HEK293 (cell line): ENCODE measurements at regions not wholly inside any gene's neighbourhood (a gene's known extent, or its start where the extent isn't known, plus 50 kb on each side); places are given as distances from the start of the nearest gene placed in this dataset.
A peak's percentile ranks its signal among the peaks of the same experiment; 100 is the strongest.
"Not testable (repeated sequence)": the region's sequence is repeated elsewhere in the genome, so short reads cannot be mapped to it uniquely, and the experiment has no call there.

Source experiments
- CTCF ChIA-PET: fragments of 350-600 bp; formaldehyde crosslinking; extraction: SDS; loops from one replicate; lab custom pipeline; 2021; ENCODE audit warnings: antibody characterized with exemption; lab: Yijun Ruan, JAX
- POLR2A ChIA-PET: fragments of 300-600 bp; formaldehyde crosslinking; extraction: SDS; loops from one replicate; lab custom pipeline; 2020; ENCODE audit warnings: antibody characterized with exemption, inconsistent platforms; lab: Yijun Ruan, JAX
- H3K27ac ChIP-seq: fragments of 200-500 bp; sonication (Bioruptor generic); 2 replicates; pipeline ENCODE4 v1.5.1; 2014; ENCODE audit warnings: low read depth, low read length, control low read depth, inconsistent platforms; ENCODE audit errors: extremely low read depth
- H3K36me3 ChIP-seq, 2 experiments: fragments of 200-500 bp in 1 of 2; sonication (Bioruptor generic) in 1 of 2; 1 replicate in 1 of 2; 2 replicates in 1 of 2; pipeline ENCODE4 v1.5.1; 2014 to 2017; ENCODE audit warnings: inconsistent platforms in 2 of 2, low read length in 2 of 2; ENCODE audit not compliant: control insufficient read depth in 2 of 2, insufficient read depth in 1 of 2
- H3K4me1 ChIP-seq: fragments of 200-500 bp; sonication (Bioruptor generic); 2 replicates; pipeline ENCODE4 v1.5.1; 2014; ENCODE audit warnings: mild to moderate bottlenecking, low read length, inconsistent platforms; ENCODE audit not compliant: control insufficient read depth, insufficient read depth
- H3K4me3 ChIP-seq: 2 replicates; pipeline ENCODE4 v1.5.1; 2011; ENCODE audit warnings: low read depth, mild to moderate bottlenecking, control low read depth, low read length, moderate library complexity
- H3K9me3 ChIP-seq: fragments of 200-500 bp; sonication (Bioruptor generic); 2 replicates; pipeline ENCODE4 v1.5.1; 2014; ENCODE audit warnings: low read depth, low read length, inconsistent platforms; ENCODE audit not compliant: control insufficient read depth, insufficient read depth
- INSM2 ChIP-seq: fragments of 450-650 bp; formaldehyde crosslinking; IDR thresholded peaks from 2 replicates; pipeline ENCODE4 v1.5.1; 2016; ENCODE audit warnings: missing biosample characterization, missing genetic modification characterization
- ZBTB17 ChIP-seq: fragments of 450-650 bp; formaldehyde crosslinking; IDR thresholded peaks from 2 replicates; pipeline ENCODE4 v1.5.1; 2016; ENCODE audit warnings: missing biosample characterization, missing genetic modification characterization
- ZNF600 ChIP-seq: fragments of 450-650 bp; formaldehyde crosslinking; IDR thresholded peaks from 2 replicates; pipeline ENCODE4 v1.5.1; 2016; ENCODE audit warnings: missing biosample characterization, missing genetic modification characterization

DNA sequence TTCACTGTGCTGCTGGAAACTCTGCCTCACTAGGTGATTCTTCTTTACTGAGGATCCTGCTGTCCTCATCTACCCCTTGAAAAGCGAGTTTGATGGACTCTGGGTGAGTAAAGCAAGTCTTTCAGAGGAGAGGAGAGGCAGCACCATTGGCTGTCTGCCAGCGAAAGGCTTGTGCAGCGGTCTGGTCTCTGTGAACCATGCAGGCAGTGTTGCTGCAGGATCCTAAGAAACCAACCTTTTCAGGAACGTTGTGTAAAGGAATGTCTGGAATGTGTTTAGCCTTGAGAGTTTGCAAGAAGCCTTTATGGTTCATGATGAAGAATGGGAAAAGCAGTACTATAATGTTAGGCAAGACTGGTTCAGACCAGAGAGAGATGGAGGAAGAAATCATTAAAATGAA lies 53.4 kb upstream of the CCN1 start:
- H3K27ac ChIP-seq, POLR2A ChIA-PET: not testable (repeated sequence)

More for the DNA sequence above, 53.4 kb upstream of the CCN1 start:
- CTCF ChIA-PET, H3K4me1 ChIP-seq, H3K9me3 ChIP-seq, H3K4me3 ChIP-seq, H3K36me3 ChIP-seq: not testable (repeated sequence)
- TF ChIP-seq INSM2 (tag by site-specific recombination) (peak; percentile 55; the same call in 1 of the 2 replicates), ZBTB17 (tag by site-specific recombination) (peak; percentile 80), ZNF600 (tag by site-specific recombination) (0 out of 2 replicates have a peak, but pooled peaks have one; percentile 41)
- TF ChIP-seq, all 188 proteins: peak for 3; not testable (repeated sequence) for 185
